KMS-11 (cell line): ENCODE measurements at regions not wholly inside any gene's neighbourhood (a gene's known extent, or its start where the extent isn't known, plus 50 kb on each side); places are given as distances from the start of the nearest gene placed in this dataset.

Source experiments
- H2AFZ ChIP-seq: fragments of 200-600 bp; sonication (generic); 2 replicates; pipeline ENCODE4 v1.6.1; 2016; ENCODE audit warnings: antibody characterized with exemption, mixed run types, low read depth
- H3K27ac ChIP-seq: fragments of 200-600 bp; sonication (generic); 2 replicates; pipeline ENCODE4 v1.6.1; 2016; ENCODE audit warnings: mild to moderate bottlenecking, mixed run types
- H3K27me3 ChIP-seq: fragments of 200-600 bp; sonication (generic); 2 replicates; pipeline ENCODE4 v1.6.1; 2017; ENCODE audit warnings: mild to moderate bottlenecking, low read depth, mixed run types, moderate library complexity; ENCODE audit not compliant: insufficient read depth
- H3K36me3 ChIP-seq: fragments of 200-600 bp; sonication (generic); 2 replicates; pipeline ENCODE4 v1.6.1; 2017; ENCODE audit warnings: mild to moderate bottlenecking, mixed run types; ENCODE audit not compliant: insufficient read depth
- H3K4me1 ChIP-seq: fragments of 200-600 bp; sonication (generic); 2 replicates; pipeline ENCODE4 v1.6.1; 2016; ENCODE audit warnings: mild to moderate bottlenecking, low read depth, mixed run types; ENCODE audit not compliant: poor library complexity, severe bottlenecking
- H3K4me2 ChIP-seq: fragments of 200-600 bp; sonication (generic); 2 replicates; pipeline ENCODE4 v1.7.0; 2016; ENCODE audit warnings: mild to moderate bottlenecking, mixed run types
- H3K4me3 ChIP-seq: fragments of 200-600 bp; sonication (generic); IDR thresholded peaks from 2 replicates; pipeline ENCODE4 v1.6.1; 2017; ENCODE audit warnings: low read depth, low read length, mixed read lengths; ENCODE audit not compliant: insufficient read depth
- H3K79me2 ChIP-seq: fragments of 200-600 bp; sonication (generic); 2 replicates; pipeline ENCODE4 v1.6.1; 2016; ENCODE audit warnings: low read depth, mixed run types; ENCODE audit not compliant: insufficient read depth
- H3K9ac ChIP-seq: fragments of 200-600 bp; sonication (generic); 2 replicates; pipeline ENCODE4 v1.6.1; 2016; ENCODE audit warnings: mild to moderate bottlenecking, mixed run types
- H4K20me1 ChIP-seq: fragments of 200-600 bp; sonication (generic); 2 replicates; pipeline ENCODE4 v1.6.1; 2016; ENCODE audit warnings: mild to moderate bottlenecking, mixed run types; ENCODE audit not compliant: insufficient read depth
- TF ChIP-seq, protein P1 (sequence below): fragments of 200-600 bp; sonication (generic); conservative IDR thresholded peaks from 2 replicates; pipeline ENCODE4 v1.6.1; 2017; ENCODE audit warnings: low read depth, mild to moderate bottlenecking, antibody characterized with exemption, low read length, moderate library complexity, mixed read lengths

DNA sequence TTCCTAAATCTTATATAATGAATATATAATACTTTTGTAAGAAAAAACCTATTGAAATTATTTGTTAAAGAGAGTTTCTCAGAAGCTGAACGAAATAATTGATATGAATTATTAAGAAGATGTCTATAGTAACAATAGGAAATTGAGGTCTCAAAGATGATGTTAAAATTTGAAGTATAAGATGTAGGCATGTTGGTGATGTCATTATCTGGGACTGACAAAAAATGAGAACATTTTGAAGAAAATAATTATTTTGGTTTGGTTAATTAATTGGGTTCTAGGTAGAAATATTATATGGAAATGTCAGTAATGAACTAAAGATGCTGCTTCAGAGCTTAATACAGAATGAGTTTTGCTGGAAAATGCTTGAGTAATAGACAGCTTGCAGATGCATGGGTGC is 501.4 kb upstream of the ST8SIA4 start:
- H3K4me2 ChIP-seq = no peak overlapping the region
- TF ChIP-seq, protein P1, sequence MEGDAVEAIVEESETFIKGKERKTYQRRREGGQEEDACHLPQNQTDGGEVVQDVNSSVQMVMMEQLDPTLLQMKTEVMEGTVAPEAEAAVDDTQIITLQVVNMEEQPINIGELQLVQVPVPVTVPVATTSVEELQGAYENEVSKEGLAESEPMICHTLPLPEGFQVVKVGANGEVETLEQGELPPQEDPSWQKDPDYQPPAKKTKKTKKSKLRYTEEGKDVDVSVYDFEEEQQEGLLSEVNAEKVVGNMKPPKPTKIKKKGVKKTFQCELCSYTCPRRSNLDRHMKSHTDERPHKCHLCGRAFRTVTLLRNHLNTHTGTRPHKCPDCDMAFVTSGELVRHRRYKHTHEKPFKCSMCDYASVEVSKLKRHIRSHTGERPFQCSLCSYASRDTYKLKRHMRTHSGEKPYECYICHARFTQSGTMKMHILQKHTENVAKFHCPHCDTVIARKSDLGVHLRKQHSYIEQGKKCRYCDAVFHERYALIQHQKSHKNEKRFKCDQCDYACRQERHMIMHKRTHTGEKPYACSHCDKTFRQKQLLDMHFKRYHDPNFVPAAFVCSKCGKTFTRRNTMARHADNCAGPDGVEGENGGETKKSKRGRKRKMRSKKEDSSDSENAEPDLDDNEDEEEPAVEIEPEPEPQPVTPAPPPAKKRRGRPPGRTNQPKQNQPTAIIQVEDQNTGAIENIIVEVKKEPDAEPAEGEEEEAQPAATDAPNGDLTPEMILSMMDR = no peak
- H3K9ac ChIP-seq = no peak overlapping the region
- no peaks in the 10 kb centered on the region for H4K20me1 ChIP-seq
- H3K4me1 ChIP-seq = no peaks in the 10 kb centered on the region
- H3K4me3 ChIP-seq = no peak overlapping the region
- no peak overlapping the region for H2AFZ ChIP-seq
- no peak overlapping the region for H3K27ac ChIP-seq
- no peaks in the 10 kb centered on the region for H3K79me2 ChIP-seq
- no peaks in the 10 kb centered on the region for H3K36me3 ChIP-seq
- H3K27me3 ChIP-seq = no peaks in the 10 kb centered on the region

- no peak overlapping the region for H3K9ac ChIP-seq
- no peaks in the 10 kb centered on the region for H3K4me1 ChIP-seq
- H3K36me3 ChIP-seq = no peaks in the 10 kb centered on the region
- TF ChIP-seq, protein P1 = no peak
- H3K4me3 ChIP-seq = no peak overlapping the region
- no peak overlapping the region for H3K27ac ChIP-seq
- H2AFZ ChIP-seq = no peak overlapping the region
- no peaks in the 10 kb centered on the region for H4K20me1 ChIP-seq
- H3K27me3 ChIP-seq = no peaks in the 10 kb centered on the region
- H3K79me2 ChIP-seq = no peaks in the 10 kb centered on the region
- H3K4me2 ChIP-seq = no peak overlapping the region
Measured at GRCh38 chr5:101393795-101394450, 490.8 kb upstream of the ST8SIA4 start.

GRCh38 chr5:101390151-101390908 is 487.2 kb upstream of the ST8SIA4 start:
- TF ChIP-seq, protein P1 = peak; percentile 86
- Histone ChIP-seq H3K36me3 (no peaks in the 10 kb centered on the region), H2AFZ (no peak overlapping the region), H3K79me2 (no peaks in the 10 kb centered on the region), H3K4me2 (no peak overlapping the region), H3K27me3 (no peaks in the 10 kb centered on the region), H3K27ac (no peak overlapping the region), H4K20me1 (no peaks in the 10 kb centered on the region), H3K4me1 (no peaks in the 10 kb centered on the region), H3K9ac (no peak overlapping the region), H3K4me3 (no peak overlapping the region)

GRCh38 chr5:101385276-101385675 is 482.2 kb upstream of the ST8SIA4 start:
- H3K4me3 ChIP-seq = no peak overlapping the region
- H3K36me3 ChIP-seq = no peaks in the 10 kb centered on the region
- H2AFZ ChIP-seq = no peak overlapping the region
- no peak overlapping the region for H3K4me2 ChIP-seq
- H3K27ac ChIP-seq = no peak overlapping the region
- no peaks in the 10 kb centered on the region for H4K20me1 ChIP-seq
- H3K79me2 ChIP-seq = no peaks in the 10 kb centered on the region
- H3K9ac ChIP-seq = no peak overlapping the region
- no peaks in the 10 kb centered on the region for H3K4me1 ChIP-seq
- no peaks in the 10 kb centered on the region for H3K27me3 ChIP-seq
- TF ChIP-seq, protein P1 = no peak
